H9 (cell line): ENCODE measurements at regions not wholly inside any gene's neighbourhood (a gene's known extent, or its start where the extent isn't known, plus 50 kb on each side); places are given as distances from the start of the nearest gene placed in this dataset.

ENCODE experiments used
- DNase-seq: peaks from one replicate; pipeline ENCODE4 v3.0.0-alpha.2; 2017
- H2AFZ ChIP-seq: one replicate; pipeline ENCODE4 v1.6.1; 2013; ENCODE audit warnings: mild to moderate bottlenecking, low read length, control low read depth, moderate library complexity
- H2AK5ac ChIP-seq: 2 replicates; pipeline ENCODE4 v1.6.1; 2013; ENCODE audit warnings: low read length, control low read depth, mixed read lengths; ENCODE audit not compliant: insufficient read length
- H2BK120ac ChIP-seq: one replicate; pipeline ENCODE4 v1.6.1; 2013; ENCODE audit warnings: low read depth, mild to moderate bottlenecking, low read length, control low read depth, inconsistent platforms; ENCODE audit not compliant: poor library complexity, severe bottlenecking
- H2BK12ac ChIP-seq: 2 replicates; pipeline ENCODE4 v1.6.1; 2013; ENCODE audit warnings: low read length, control low read depth, mixed read lengths, low read depth; ENCODE audit not compliant: insufficient read length
- H2BK15ac ChIP-seq: 2 replicates; pipeline ENCODE4 v1.6.1; 2013; ENCODE audit warnings: low read depth, low read length, control low read depth
- H2BK20ac ChIP-seq: one replicate; pipeline ENCODE4 v1.6.1; 2013; ENCODE audit warnings: low read depth, mild to moderate bottlenecking, low read length, control low read depth, inconsistent platforms; ENCODE audit not compliant: poor library complexity, severe bottlenecking
- H2BK5ac ChIP-seq: 2 replicates; pipeline ENCODE4 v1.6.1; 2013; ENCODE audit warnings: low read length, control low read depth, mixed read lengths; ENCODE audit not compliant: insufficient read length
- H3K14ac ChIP-seq: 2 replicates; pipeline ENCODE4 v1.6.1; 2013; ENCODE audit warnings: low read length, control low read depth; ENCODE audit not compliant: insufficient read depth
- H3K18ac ChIP-seq: 2 replicates; pipeline ENCODE4 v1.6.1; 2013; ENCODE audit warnings: low read depth, mild to moderate bottlenecking, mixed read lengths, low read length, control low read depth; ENCODE audit not compliant: insufficient read length
- H3K23ac ChIP-seq: 2 replicates; pipeline ENCODE4 v1.6.1; 2013; ENCODE audit warnings: low read length, control low read depth, mixed read lengths, low read depth; ENCODE audit not compliant: insufficient read length
- H3K23me2 ChIP-seq: 2 replicates; pipeline ENCODE4 v1.6.1; 2013; ENCODE audit warnings: low read depth, mild to moderate bottlenecking, mixed read lengths, low read length, control low read depth; ENCODE audit not compliant: insufficient read length, poor library complexity, severe bottlenecking
- H3K27ac ChIP-seq: 2 replicates; pipeline ENCODE4 v1.5.1; 2013; ENCODE audit warnings: low read length, control low read depth, mixed read lengths, low read depth; ENCODE audit not compliant: insufficient read length
- H3K27me3 ChIP-seq: 2 replicates; pipeline ENCODE4 v1.6.1; 2013; ENCODE audit warnings: low read length, control low read depth, inconsistent platforms; ENCODE audit not compliant: insufficient read depth
- H3K4ac ChIP-seq: 2 replicates; pipeline ENCODE4 v1.6.1; 2013; ENCODE audit warnings: low read depth, mild to moderate bottlenecking, control low read depth, inconsistent platforms, low read length, moderate library complexity
- H3K4me1 ChIP-seq: 2 replicates; pipeline ENCODE4 v1.6.1; 2013; ENCODE audit warnings: low read length, control low read depth, inconsistent platforms; ENCODE audit not compliant: insufficient read depth
- H3K4me2 ChIP-seq: 2 replicates; pipeline ENCODE4 v1.6.1; 2013; ENCODE audit warnings: low read length, control low read depth, mixed read lengths; ENCODE audit not compliant: insufficient read length, insufficient read depth
- H3K56ac ChIP-seq: 2 replicates; pipeline ENCODE4 v1.6.1; 2013; ENCODE audit warnings: low read depth, mild to moderate bottlenecking, mixed read lengths, low read length, control low read depth; ENCODE audit not compliant: insufficient read length
- H3K79me1 ChIP-seq: 2 replicates; pipeline ENCODE4 v1.6.1; 2013; ENCODE audit warnings: low read depth, mild to moderate bottlenecking, moderate library complexity, low read length, control low read depth, inconsistent platforms; ENCODE audit not compliant: insufficient read depth, poor library complexity, severe bottlenecking
- H3K79me2 ChIP-seq: 2 replicates; pipeline ENCODE4 v1.6.1; 2013; ENCODE audit warnings: low read length, control low read depth, inconsistent platforms; ENCODE audit not compliant: insufficient read depth
- H3K9ac ChIP-seq: 2 replicates; pipeline ENCODE4 v1.6.1; 2013; ENCODE audit warnings: low read length, control low read depth, mixed read lengths; ENCODE audit not compliant: insufficient read length; ENCODE audit errors: extremely low read depth
- H3K9me3 ChIP-seq: one replicate; pipeline ENCODE4 v1.6.1; 2013; ENCODE audit warnings: low read depth, low read length, inconsistent platforms; ENCODE audit not compliant: control insufficient read depth
- H3T11ph ChIP-seq: one replicate; pipeline ENCODE4 v1.6.1; 2013; ENCODE audit warnings: mild to moderate bottlenecking, low read length, control low read depth, inconsistent platforms
- H4K20me1 ChIP-seq: one replicate; pipeline ENCODE4 v1.6.1; 2013; ENCODE audit not compliant: control insufficient read depth, insufficient read length, insufficient read depth
- H4K5ac ChIP-seq: 2 replicates; pipeline ENCODE4 v1.6.1; 2013; ENCODE audit warnings: low read depth, mild to moderate bottlenecking, mixed read lengths, low read length, control low read depth; ENCODE audit not compliant: insufficient read length
- H4K8ac ChIP-seq: replicated peaks from 2 replicates; pipeline ENCODE4 v1.6.1; 2013; ENCODE audit warnings: low read length, control low read depth, mixed read lengths, low read depth; ENCODE audit not compliant: insufficient read length
- H4K91ac ChIP-seq: 2 replicates; pipeline ENCODE4 v1.6.1; 2013; ENCODE audit warnings: low read depth, mild to moderate bottlenecking, moderate library complexity, mixed read lengths, low read length, control low read depth; ENCODE audit not compliant: insufficient read length
- H3K27ac Mint-ChIP-seq, 3 experiments: 2 replicates in 2 of 3; 3 replicates in 1 of 3; pipeline ENCODE4 v1.8.0; 2020 to 2021; ENCODE audit warnings: mixed read lengths in 3 of 3, mild to moderate bottlenecking in 1 of 3, moderate library complexity in 1 of 3
- H3K27me3 Mint-ChIP-seq: 2 replicates; pipeline ENCODE4 v1.8.0; 2021; ENCODE audit warnings: low read depth, mild to moderate bottlenecking, moderate library complexity, mixed read lengths
- H3K36me3 Mint-ChIP-seq, 3 experiments: 2 replicates in 2 of 3; 3 replicates in 1 of 3; pipeline ENCODE4 v1.8.0; 2020 to 2021; ENCODE audit warnings: low read depth in 3 of 3, mixed read lengths in 3 of 3; ENCODE audit not compliant: insufficient read depth in 1 of 3
- H3K4me1 Mint-ChIP-seq, 2 experiments: 2 replicates each; pipeline ENCODE4 v1.8.0; 2020; ENCODE audit warnings: mixed read lengths in 2 of 2
- H3K4me3 Mint-ChIP-seq, 2 experiments: 2 replicates in 1 of 2; 3 replicates in 1 of 2; pipeline ENCODE4 v1.8.0; 2020 to 2021; ENCODE audit warnings: mild to moderate bottlenecking in 2 of 2, mixed read lengths in 2 of 2, moderate library complexity in 1 of 2
- H3K9me3 Mint-ChIP-seq, 2 experiments: 2 replicates in 1 of 2; 3 replicates in 1 of 2; pipeline ENCODE4 v1.8.0; 2020; ENCODE audit warnings: mild to moderate bottlenecking in 2 of 2, mixed read lengths in 2 of 2, moderate library complexity in 1 of 2
- CTCF ChIP-seq: fragments of 200-600 bp; sonication (generic); conservative IDR thresholded peaks from 3 replicates; pipeline ENCODE4 v1.8.0; 2021; ENCODE audit warnings: antibody characterized with exemption, mild to moderate bottlenecking
- WGBS: extraction: QIAGEN DNeasy Blood & Tissue Kit; methylation state at CpG from one replicate; pipeline ENCODE4 v1.1.7; 2013; ENCODE audit warnings: missing lambda C conversion rate, low lambda C conversion rate, mixed read lengths; ENCODE audit not compliant: insufficient read length; ENCODE audit errors: extremely low coverage; 5-methylcytosine and 5-hydroxymethylcytosine counted together

GRCh38 chr5:74325866-74326265 is 314.7 kb downstream of the ENC1 start:
- Histone ChIP-seq H3K23me2 (no peaks in the 10 kb centered on the region), H4K5ac (no peak overlapping the region), H2AFZ (no peak overlapping the region), H3T11ph (no peak overlapping the region), H2BK5ac (no peak overlapping the region), H3K4ac (no peak overlapping the region), H3K9me3 (no peaks in the 10 kb centered on the region), H3K27ac (no peak overlapping the region), H2BK20ac (no peak overlapping the region), H2AK5ac (no peak overlapping the region), H2BK15ac (no peak overlapping the region), H3K4me1 (peaks cover 2% of the 10 kb centered on the region; the same call in 1 of the 2 replicates), H3K9ac (no peak overlapping the region), H3K23ac (no peak overlapping the region), H4K91ac (no peak overlapping the region), H3K79me1 (no peaks in the 10 kb centered on the region), H4K20me1 (no peaks in the 10 kb centered on the region), H3K4me2 (no peak overlapping the region), H2BK120ac (no peak overlapping the region), H4K8ac (no peak overlapping the region), H3K18ac (no peak overlapping the region), H3K56ac (no peak overlapping the region), H3K27me3 (no peaks in the 10 kb centered on the region), H2BK12ac (no peak overlapping the region), H3K79me2 (no peaks in the 10 kb centered on the region), H3K14ac (no peak overlapping the region)
- no peak overlapping the region for H3K4me3 Mint-ChIP-seq
- WGBS: no CpG with 5 or more reads among the region's 2 CpGs
- no peak overlapping the region for H3K27ac Mint-ChIP-seq
- TF ChIP-seq CTCF: no peak
- H3K36me3 Mint-ChIP-seq: no peaks in the 10 kb centered on the region
- H3K4me1 Mint-ChIP-seq: peaks cover 0 to 8% of the 10 kb centered on the region in 2 experiments; a peak in 3 of 4 replicates
- no peaks in the 10 kb centered on the region; a peak in 1 of 5 replicates for H3K9me3 Mint-ChIP-seq
- DNase-seq: no peak
- H3K27me3 Mint-ChIP-seq: no peaks in the 10 kb centered on the region
